CD4-positive, alpha-beta T cell treated with Interleukin-10 for 1 hour (primary cell): ENCODE measurements at regions not wholly inside any gene's neighbourhood (a gene's known extent, or its start where the extent isn't known, plus 50 kb on each side); places are given as distances from the start of the nearest gene placed in this dataset.
"Not testable (repeated sequence)": the region's sequence is repeated elsewhere in the genome, so short reads cannot be mapped to it uniquely, and the experiment has no call there.

Source experiments
- DNase-seq: peaks from one replicate; pipeline ENCODE4 v3.0.0-alpha.2; 2020

- no peak for DNase-seq
Measured at GRCh38 chr6:170232186-170233002, 58.5 kb downstream of the DLL1 start.

DNA sequence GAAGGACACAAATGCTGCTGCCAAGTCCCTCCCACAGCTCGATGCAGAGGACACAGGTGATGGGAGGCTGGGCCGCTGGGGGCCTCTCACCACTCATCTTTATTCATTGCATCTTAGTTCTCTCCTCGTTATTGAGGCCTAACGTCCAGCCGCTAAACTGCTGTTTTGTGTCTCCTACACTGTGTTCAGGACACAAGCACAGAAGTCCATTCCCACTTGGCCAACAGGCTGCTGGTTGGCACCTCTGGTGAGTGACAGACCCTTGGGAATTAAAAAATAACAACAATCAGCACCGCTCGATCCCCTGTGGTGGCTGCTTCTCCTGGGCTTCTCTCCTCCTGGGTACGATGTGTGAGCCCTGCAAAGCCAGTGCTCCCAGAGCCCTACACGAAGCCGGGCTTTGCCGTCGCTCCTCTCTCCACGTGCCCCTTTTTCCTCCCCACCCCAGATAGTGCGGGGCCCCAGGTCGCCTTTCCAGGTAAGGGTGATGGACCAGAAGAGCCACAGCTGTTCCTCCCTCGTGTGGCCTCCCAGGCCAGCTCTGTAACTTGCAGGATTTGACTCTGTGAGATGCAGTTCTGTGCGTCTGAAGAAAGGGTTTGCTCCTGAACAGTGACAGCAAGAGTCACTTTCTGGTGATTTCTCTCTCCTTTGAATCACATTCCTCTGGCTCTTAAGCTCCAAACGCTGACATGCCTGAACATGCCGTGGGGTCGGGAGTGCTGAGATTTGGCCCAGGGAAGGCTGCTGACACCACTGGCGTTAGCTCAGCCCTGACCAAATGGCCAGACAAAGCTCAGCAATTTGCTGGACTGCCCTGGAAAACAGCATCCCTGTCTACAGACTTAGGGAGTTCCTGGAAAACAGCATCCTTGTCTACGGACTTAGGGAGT lies 59.3 kb downstream of the DLL1 start:
- no peak for DNase-seq

- no peak for DNase-seq
Measured at GRCh38 chr6:170230520-170231292, 60.2 kb downstream of the DLL1 start.

GRCh38 chr6:170229851-170230519 lies 60.9 kb downstream of the DLL1 start:
- DNase-seq = no peak

GRCh38 chr6:170229396-170229795 lies 61.5 kb downstream of the DLL1 start:
- DNase-seq = no peak

- DNase-seq = no peak
Measured at GRCh38 chr6:170228946-170229310, 62.0 kb downstream of the DLL1 start.

DNA sequence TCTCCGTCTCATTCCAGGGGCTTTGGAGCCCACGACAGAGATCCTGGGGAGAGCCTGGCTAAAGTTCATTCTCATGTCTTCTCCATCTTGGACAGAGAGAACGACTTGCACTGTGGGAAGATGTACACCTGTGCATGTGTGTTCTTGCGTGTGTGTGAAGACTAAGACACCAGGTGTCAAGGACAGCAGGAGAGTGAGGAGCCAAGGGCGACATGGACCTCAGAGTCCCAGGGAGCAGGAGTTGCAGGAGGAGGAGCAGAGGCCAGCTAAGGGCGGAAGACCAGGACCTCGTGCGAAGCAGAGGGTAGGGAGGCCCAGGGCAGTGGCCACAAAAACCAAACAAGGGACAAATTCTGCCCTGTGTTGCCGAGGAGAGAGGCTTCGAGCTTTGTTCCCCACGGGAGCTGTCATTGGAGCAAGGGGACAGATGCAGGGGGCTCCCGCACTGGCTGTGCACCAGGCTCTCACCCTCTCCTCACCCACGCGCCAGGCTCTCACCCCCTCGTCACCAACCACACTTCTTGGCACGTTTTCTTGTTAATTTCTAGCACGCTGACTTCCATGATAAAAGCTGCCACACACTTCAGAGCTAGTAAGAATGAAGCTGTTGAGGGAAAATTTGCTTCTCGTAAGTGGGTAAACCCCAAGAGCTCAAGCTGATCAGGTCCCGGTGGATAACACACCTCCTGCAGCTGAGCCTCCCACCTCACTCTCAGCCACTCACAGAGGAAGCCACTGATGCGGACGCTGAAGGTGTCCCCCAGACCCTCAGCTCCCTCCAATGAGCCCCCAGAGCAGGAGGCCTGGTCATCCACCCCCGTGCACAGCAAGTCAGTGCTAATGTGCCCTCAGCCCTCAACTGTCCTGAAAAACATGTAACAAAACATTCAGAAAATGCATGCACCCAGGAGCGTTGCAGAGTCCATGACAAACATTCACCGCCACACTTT lies 62.6 kb downstream of the DLL1 start:
- DNase-seq = no peak

- no peak for DNase-seq
Measured at GRCh38 chr6:170227521-170227983, 63.3 kb downstream of the DLL1 start.

GRCh38 chr6:170226647-170227046 lies 64.2 kb downstream of the DLL1 start:
- no peak for DNase-seq

DNA sequence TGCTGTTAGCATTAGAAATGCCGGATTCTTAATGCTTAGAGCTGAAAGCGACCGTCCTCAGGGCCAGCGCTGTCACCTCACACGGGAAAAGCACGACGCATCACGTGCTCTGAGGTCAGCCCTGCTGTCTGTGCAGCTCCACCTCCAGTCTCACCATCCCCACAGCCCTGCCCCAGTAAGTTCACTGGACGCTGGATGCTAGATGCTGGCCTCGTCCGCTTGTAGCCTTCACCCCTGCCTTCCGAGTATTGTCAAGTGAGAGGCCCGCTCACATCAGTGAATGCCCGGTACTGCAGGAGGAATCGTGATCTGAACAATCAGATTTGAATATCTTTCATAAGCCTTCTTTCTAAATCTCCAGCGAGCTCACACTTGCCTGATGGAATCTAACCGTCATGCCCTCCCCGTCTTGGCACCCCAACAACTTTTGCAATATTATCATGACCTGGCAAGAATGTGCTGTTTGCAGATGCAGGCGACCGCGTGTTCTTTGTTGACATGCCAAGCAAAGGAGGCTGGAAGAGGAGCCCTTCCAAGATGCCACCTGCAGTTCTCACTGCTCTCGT lies 64.9 kb downstream of the DLL1 start:
- no peak for DNase-seq

DNA sequence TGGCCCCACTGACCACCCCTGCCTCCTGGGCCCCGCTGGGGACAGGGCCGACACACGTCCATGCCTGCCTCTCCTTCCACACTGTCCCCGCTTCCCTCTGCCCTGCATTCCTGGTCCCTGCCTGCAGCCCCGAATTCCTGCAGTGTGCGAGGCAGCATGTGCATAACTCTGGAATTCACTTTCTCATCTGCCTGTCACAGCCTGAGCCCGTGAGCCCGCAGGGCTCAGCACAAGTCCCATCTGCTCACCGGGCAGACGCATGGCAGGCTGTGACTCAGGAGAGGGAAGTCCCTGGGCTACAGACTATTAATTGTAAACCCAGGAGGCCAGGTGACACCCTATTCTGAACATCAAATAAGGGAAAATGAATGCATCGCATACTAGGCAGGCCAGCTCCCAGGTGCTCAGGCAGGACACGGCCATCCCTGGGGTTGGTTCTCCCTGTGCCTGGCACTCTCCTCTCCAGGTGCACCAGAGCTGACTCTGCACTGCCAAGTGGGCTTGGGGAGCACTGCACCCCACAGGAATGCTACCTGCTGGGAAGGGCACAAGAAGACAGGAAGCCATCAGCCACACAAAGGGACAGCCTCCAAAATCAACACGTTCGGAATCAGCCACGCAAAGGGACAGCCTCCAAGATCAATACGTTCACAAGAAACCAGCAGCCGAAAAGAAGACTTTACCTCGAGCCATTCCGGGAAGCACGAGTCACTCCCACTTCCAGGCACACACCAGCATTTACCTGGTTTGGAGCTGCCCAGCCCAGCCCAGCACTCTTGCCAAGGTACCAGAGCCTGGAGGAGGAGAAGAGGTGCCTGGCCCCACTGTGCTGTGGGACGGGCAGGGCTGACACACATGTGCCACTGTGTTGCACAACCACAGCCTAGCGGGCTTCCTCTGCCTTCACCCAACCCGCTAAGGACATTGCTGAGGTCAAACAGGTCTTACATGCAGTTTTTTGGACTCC lies 65.9 kb downstream of the DLL1 start:
- no peak for DNase-seq

GRCh38 chr6:170223718-170224693 lies 66.9 kb downstream of the DLL1 start:
- DNase-seq = no peak

DNA sequence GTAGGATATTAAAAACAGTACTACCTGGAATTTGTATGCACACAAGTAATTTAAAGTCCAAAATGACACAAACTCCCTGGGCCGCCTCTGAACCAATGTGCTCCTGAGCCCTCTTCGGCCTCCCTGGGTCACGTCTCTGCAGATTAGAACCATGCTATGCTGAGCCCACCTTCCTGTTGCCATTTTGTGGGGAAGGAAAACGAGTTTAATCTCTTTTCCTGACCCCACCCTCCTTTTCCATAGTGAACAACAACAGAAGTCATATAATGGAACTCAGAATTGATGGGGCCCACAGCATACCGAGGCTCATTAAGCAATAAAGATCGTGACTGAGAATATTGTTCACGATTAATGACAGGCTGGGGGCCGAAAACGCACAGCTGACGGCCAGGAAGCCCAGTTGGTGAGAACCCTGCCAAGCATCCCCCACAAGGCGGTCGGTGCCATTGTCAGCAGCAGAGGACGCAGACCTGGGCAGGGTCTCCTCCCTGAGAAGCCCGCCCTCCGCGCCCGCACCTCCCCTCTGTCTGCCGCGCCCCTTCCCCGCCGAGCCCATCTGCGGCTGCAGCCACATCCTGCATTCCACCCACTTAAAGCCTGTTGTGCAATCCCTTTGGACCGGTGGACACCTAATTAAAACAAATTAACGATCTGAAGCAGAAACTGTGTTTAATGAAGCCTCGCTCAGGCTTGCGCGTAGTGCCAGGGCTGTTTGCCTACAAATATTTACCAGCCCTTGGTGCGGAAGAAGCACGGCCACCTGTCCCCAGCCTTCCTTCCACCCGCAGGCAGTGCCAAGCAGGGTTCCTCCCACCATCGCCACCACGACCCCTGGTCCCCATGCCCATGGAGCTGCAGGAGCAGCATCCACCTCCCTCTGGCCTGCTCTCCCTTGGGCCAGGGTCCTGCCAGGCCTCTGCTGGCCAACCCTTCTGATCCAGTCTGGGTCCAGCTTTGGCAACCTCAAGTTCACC lies 68.1 kb downstream of the DLL1 start:
- no peak for DNase-seq

GRCh38 chr6:170221753-170222400 lies 69.0 kb downstream of the DLL1 start:
- no peak for DNase-seq

DNA sequence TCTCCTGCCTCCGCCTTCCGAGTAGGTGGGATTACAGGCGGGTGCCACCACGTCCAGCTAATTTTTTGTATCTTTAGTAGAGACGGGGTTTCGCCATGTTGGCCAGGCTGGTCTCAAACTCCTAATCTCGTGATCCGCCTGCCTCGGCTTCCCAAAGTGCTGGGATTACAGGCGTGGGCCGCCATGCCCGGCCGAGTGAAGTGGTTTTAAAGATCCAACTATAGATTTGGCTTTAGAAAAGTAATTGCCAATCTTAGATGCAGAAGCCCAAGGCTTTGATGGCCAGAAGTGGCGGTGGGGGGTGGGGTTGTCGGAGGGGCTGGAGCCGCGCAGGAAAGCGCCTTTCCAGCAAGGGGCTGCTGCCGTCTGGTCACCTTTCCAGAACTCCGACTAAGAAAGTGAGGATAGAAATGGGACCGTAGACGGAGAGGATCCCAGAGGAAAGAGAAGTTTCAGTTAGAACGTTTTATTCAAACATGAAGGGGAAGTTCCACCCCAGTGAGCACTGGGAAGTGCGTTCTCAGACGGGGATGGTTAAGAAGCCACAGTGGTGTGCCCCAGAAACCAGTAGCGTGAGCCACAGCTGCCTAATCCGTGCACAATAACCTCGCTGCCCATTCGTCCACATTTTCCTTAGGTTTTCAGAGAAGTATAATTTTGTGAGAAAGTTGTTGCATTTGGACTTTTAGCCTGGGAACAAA lies 69.7 kb downstream of the DLL1 start:
- DNase-seq = no peak

DNA sequence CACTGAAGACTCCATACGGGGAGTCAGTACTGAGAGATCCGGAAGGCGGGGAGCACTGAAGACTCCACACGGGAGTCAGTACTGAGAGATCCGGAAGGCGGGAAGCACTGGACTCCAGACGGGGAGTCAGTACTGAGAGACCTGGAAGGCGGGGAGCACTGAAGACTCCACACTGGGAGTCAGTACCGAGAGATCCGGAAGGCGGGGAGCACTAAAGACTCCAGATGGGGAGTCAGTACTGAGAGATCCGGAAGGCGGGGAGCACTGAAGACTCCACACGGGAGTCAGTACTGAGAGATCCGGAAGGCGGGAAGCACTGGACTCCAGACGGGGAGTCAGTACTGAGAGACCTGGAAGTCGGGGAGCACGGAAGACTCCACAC lies 77.2 kb downstream of the DLL1 start:
- DNase-seq = not testable (repeated sequence)
